MG63 (cell line): ENCODE measurements at regions not wholly inside any gene's neighbourhood (a gene's known extent, or its start where the extent isn't known, plus 50 kb on each side); places are given as distances from the start of the nearest gene placed in this dataset.
"Not testable (repeated sequence)": the region's sequence is repeated elsewhere in the genome, so short reads cannot be mapped to it uniquely, and the experiment has no call there.

Experiments
- DNase-seq: peaks from one replicate; pipeline ENCODE4 v3.0.0-alpha.2; 2020
- H3K27me3 ChIP-seq: fragments of 250-450 bp; sonication (Bioruptor Pico); 2 replicates; pipeline ENCODE4 v1.5.1; 2020; ENCODE audit warnings: mild to moderate bottlenecking, moderate library complexity
- H3K36me3 ChIP-seq: fragments of 250-450 bp; sonication (Bioruptor Pico); 2 replicates; pipeline ENCODE4 v1.5.1; 2020; ENCODE audit warnings: mild to moderate bottlenecking, moderate library complexity
- H3K4me3 ChIP-seq: fragments of 250-450 bp; sonication (Bioruptor Pico); 2 replicates; pipeline ENCODE4 v1.5.1; 2020; ENCODE audit warnings: mild to moderate bottlenecking, moderate library complexity
- H3K9me3 ChIP-seq: fragments of 250-450 bp; sonication (Bioruptor Pico); 2 replicates; pipeline ENCODE4 v1.5.1; 2020; ENCODE audit warnings: mild to moderate bottlenecking, moderate library complexity

- no peak for DNase-seq
- Histone ChIP-seq H3K4me3 (no peak overlapping the region), H3K36me3 (no peaks in the 10 kb centered on the region), H3K9me3 (no peaks in the 10 kb centered on the region), H3K27me3 (no peaks in the 10 kb centered on the region)
These were observed 313.4 kb upstream of the C1orf174 start for GRCh38 chr1:4213366-4213973.

DNA sequence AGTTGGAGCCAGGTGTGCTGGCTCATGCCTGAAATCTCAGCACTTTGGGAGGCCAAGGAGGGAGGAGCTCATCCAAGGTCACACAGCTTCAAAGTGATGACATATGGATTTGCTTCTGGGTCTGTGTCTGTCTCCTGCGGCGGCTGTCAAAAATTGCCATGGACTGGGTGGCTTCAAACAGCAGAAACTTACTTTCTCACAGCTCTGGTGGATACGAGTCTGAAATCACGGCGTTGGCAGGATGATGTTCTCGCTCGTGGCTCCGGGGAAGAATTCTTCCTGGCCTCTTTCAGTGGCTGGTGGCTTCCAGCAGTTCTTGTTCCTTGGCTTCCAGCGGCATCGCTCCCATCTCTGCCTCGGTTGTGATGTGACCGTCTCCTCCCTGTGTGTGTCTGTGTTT is 314.8 kb upstream of the C1orf174 start:
- Histone ChIP-seq H3K9me3 (no peaks in the 10 kb centered on the region), H3K36me3 (no peaks in the 10 kb centered on the region), H3K4me3 (no peak overlapping the region), H3K27me3 (no peaks in the 10 kb centered on the region)
- DNase-seq = no peak

DNA sequence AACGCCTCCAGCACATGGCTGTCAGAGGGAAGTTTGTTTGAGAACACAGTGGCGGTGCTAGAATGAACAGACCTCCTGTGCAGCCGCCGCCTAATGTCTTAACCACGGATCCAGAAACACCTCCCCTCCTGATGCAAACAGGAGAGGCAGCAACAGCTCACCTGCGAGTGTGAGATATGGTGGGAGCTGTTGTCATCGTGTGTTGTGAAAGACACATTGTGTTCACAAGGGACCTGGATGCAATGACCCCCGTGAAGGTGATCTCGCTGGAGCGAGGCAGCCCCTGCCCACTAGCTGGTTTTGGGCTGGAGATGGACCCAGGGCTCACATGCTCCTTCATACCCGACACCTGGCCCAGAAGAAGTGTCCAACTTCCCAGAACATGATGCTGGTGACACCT is 315.3 kb upstream of the C1orf174 start:
- DNase-seq = no peak
- Histone ChIP-seq H3K4me3 (no peak overlapping the region), H3K9me3 (no peaks in the 10 kb centered on the region), H3K27me3 (no peaks in the 10 kb centered on the region), H3K36me3 (no peaks in the 10 kb centered on the region)

GRCh38 chr1:4216231-4216630 is 316.2 kb upstream of the C1orf174 start:
- H3K36me3 ChIP-seq = no peaks in the 10 kb centered on the region
- no peaks in the 10 kb centered on the region for H3K9me3 ChIP-seq
- DNase-seq = no peak
- no peaks in the 10 kb centered on the region for H3K27me3 ChIP-seq
- H3K4me3 ChIP-seq = no peak overlapping the region

DNA sequence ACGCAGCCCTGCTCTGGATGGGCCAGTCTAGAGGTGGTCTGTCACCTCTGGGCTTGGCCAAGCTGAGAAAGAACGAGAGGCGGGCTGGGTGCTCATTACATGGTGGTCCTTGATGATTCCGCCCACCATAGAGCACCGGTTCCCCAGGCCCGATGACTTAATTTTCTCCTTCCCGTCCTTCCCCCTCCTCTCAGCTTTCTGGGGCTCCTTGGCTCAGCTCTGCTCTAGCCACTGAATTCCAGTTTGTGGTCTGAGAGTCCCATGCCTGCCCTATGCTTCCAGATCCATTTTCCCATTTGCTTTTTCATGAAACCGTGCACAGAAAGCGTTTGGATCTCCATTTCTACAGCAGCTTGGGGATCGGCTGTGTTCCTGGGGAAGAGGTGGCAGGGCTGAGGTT is 318.5 kb upstream of the C1orf174 start:
- Histone ChIP-seq H3K4me3 (no peak overlapping the region), H3K27me3 (no peaks in the 10 kb centered on the region), H3K9me3 (no peaks in the 10 kb centered on the region), H3K36me3 (no peaks in the 10 kb centered on the region)
- no peak for DNase-seq

GRCh38 chr1:4219111-4219510 is 319.0 kb upstream of the C1orf174 start:
- no peaks in the 10 kb centered on the region for H3K27me3 ChIP-seq
- H3K36me3 ChIP-seq = no peaks in the 10 kb centered on the region
- H3K9me3 ChIP-seq = no peaks in the 10 kb centered on the region
- no peak overlapping the region for H3K4me3 ChIP-seq
- DNase-seq = no peak

GRCh38 chr1:4219826-4220225 is 319.8 kb upstream of the C1orf174 start:
- Histone ChIP-seq H3K9me3 (no peaks in the 10 kb centered on the region), H3K4me3 (no peak overlapping the region), H3K27me3 (no peaks in the 10 kb centered on the region), H3K36me3 (no peaks in the 10 kb centered on the region)
- DNase-seq = no peak

GRCh38 chr1:4220362-4220761 is 320.3 kb upstream of the C1orf174 start:
- H3K36me3 ChIP-seq = no peaks in the 10 kb centered on the region
- H3K27me3 ChIP-seq = no peaks in the 10 kb centered on the region
- no peak overlapping the region for H3K4me3 ChIP-seq
- no peak for DNase-seq
- H3K9me3 ChIP-seq = no peaks in the 10 kb centered on the region

DNA sequence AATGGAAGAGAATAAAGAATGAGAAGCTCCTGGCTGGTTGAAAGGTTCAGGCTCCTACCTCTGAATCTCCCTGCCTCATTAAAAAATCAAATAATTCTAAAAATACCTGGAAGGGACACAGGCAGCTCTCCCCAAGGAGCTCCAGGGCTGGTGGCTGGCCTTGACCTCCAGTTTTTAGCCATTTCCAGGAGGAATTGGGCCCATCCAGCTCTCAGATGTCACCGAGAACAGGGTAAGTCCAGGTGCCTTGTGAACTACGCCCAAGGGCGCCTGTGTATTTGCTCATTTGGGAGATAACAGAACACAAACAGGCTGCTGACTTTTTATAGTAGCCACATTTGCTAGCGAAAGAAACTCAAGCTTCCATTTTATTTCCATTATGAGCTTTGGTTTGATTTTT is 321.0 kb upstream of the C1orf174 start:
- no peaks in the 10 kb centered on the region for H3K9me3 ChIP-seq
- H3K27me3 ChIP-seq = no peaks in the 10 kb centered on the region
- H3K4me3 ChIP-seq = no peak overlapping the region
- no peak for DNase-seq
- H3K36me3 ChIP-seq = no peaks in the 10 kb centered on the region

DNA sequence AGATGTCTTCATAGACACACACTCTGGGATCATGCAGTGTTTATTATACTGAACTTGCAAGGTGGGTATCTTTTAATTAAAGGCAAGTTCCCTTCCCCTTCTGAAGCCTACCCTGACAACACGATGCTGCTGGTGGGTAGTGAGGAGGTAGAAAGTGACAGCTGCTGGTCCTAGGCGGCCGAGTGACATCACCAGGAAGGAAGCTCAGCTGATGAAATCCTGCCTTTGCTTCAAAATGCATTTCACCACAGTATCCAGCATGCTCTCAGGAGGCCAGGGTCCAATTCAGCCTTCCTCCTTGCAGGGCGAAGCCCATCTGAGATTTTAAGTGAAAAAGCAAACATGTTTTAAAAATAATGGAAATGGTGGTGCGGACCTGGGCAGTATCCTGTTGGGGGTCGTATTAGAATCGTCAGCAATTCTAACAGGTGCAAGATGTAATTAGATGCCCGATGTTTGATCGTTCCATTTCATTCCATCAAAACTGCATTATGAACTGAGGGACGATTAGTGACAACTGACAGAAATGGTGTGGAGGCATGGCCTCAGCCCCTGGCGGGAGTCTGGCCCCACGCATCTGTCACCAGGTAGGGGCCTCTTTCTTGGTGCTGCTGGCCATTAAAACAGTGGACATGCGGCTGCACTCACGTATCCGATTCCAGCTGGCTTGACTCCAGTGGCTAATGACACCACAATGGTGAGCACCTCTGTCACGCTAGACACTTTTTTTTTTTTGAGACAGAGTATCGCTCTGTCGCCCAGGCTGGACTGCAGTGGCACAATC is 324.8 kb upstream of the C1orf174 start:
- no peaks in the 10 kb centered on the region for H3K36me3 ChIP-seq
- DNase-seq = no peak
- H3K9me3 ChIP-seq = no peaks in the 10 kb centered on the region
- no peaks in the 10 kb centered on the region for H3K27me3 ChIP-seq
- H3K4me3 ChIP-seq = no peak overlapping the region

GRCh38 chr1:4227986-4228385 is 327.9 kb upstream of the C1orf174 start:
- no peak for DNase-seq
- Histone ChIP-seq H3K4me3 (no peak overlapping the region), H3K9me3 (no peaks in the 10 kb centered on the region), H3K27me3 (no peaks in the 10 kb centered on the region), H3K36me3 (no peaks in the 10 kb centered on the region)

DNA sequence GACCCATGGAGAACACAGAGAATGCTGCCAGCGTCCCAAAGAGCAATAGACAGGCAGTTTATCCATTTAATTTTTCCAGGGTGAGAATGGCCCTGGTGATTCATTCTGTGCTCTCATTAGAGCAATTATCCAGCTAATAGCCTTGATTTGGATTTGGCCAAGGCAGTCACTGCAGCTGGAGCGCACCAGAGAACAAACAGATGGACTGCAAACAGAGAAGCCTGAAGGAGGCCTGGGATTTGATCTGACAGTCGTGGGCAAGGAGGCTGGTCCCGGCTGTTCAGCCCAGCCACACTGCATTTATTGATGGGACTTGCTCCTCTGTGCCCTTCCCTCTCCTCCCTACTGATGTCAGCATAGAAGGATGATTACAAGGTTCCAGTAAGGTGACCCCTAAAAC is 353.9 kb upstream of the C1orf174 start:
- Histone ChIP-seq H3K36me3 (no peaks in the 10 kb centered on the region), H3K9me3 (no peaks in the 10 kb centered on the region), H3K27me3 (no peaks in the 10 kb centered on the region), H3K4me3 (no peak overlapping the region)
- DNase-seq = no peak

DNA sequence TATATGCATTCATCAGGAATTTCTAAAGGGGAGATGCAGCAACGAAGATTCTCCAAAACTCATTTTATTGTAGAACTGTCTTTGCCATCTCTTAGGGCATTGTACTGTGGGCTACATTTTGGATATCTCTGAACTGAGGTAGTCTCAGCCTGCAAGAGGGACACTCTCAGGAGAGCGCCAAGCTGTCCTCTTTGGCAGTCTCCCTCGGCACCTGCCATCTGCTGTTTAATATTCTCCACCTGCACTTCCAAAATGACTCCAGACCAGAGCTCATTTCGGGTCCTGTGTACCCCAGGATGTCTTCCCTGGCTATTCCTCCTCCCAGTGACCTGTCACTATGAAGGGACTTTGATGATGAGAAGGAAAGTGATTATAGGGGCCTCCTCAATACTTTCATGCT is 356.3 kb upstream of the C1orf174 start:
- DNase-seq = no peak
- H3K27me3 ChIP-seq = no peaks in the 10 kb centered on the region
- no peaks in the 10 kb centered on the region for H3K9me3 ChIP-seq
- H3K36me3 ChIP-seq = no peaks in the 10 kb centered on the region
- no peak overlapping the region for H3K4me3 ChIP-seq

- not testable (repeated sequence) for H3K4me3 ChIP-seq, H3K27me3 ChIP-seq, H3K36me3 ChIP-seq, DNase-seq, H3K9me3 ChIP-seq
These were observed 358.2 kb upstream of the C1orf174 start for GRCh38 chr1:4258146-4258777.

DNA sequence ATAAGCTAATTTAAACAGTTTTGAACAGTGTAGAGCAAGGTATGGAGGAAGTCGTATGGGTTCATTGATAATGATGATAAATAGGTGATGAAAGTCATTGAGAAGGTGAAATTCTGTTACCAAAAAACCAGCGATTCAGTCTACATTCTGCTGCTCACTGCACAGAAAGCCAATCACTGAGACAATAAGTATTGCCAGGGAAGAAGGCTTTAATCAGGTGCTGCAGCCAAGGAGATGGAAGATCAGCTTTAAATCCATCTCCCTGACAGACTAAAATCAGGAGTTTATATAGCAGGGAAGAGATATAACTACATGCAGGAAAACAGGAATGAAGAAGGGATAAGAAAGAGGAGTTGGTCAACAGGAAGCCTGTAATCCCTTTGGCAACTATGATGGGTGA is 361.3 kb upstream of the C1orf174 start:
- H3K9me3 ChIP-seq = no peaks in the 10 kb centered on the region
- no peaks in the 10 kb centered on the region for H3K36me3 ChIP-seq
- no peak overlapping the region for H3K4me3 ChIP-seq
- no peak for DNase-seq
- H3K27me3 ChIP-seq = no peaks in the 10 kb centered on the region

DNA sequence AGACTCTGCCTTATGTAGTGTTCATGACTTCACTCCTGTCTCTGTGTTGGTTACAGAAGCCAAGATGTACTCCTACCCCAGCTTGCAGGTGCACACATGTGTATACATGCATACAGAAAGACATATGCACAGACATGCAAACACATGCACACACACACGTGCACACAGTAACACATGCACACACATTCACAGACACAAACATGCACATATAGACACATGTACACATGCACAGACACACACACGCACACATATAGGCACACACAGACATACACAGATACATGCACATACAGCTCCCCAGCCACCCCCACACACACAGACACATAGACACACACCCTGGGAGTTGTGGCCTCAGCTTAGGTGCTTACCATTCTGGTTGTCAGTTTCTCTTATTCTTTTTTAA is 362.6 kb upstream of the C1orf174 start:
- H3K4me3 ChIP-seq = no peak overlapping the region
- no peak for DNase-seq
- no peaks in the 10 kb centered on the region for H3K27me3 ChIP-seq
- no peaks in the 10 kb centered on the region for H3K9me3 ChIP-seq
- no peaks in the 10 kb centered on the region for H3K36me3 ChIP-seq

- DNase-seq = no peak
- Histone ChIP-seq H3K9me3 (no peaks in the 10 kb centered on the region), H3K4me3 (no peak overlapping the region), H3K36me3 (no peaks in the 10 kb centered on the region), H3K27me3 (no peaks in the 10 kb centered on the region)
These were observed 363.6 kb upstream of the C1orf174 start for GRCh38 chr1:4263699-4264098.

- no peak for DNase-seq
- Histone ChIP-seq H3K4me3 (no peak overlapping the region), H3K9me3 (no peaks in the 10 kb centered on the region), H3K27me3 (no peaks in the 10 kb centered on the region), H3K36me3 (no peaks in the 10 kb centered on the region)
These were observed 365.8 kb upstream of the C1orf174 start for GRCh38 chr1:4265836-4266235.
